GM12872 (cell line): ENCODE measurements at regions not wholly inside any gene's neighbourhood (a gene's known extent, or its start where the extent isn't known, plus 50 kb on each side); places are given as distances from the start of the nearest gene placed in this dataset.

ENCODE experiments used
- CTCF ChIP-seq: IDR thresholded peaks from 3 replicates; pipeline ENCODE4 v1.5.1; 2011; ENCODE audit warnings: low read depth, mild to moderate bottlenecking, low read length, moderate library complexity; ENCODE audit not compliant: insufficient read depth

GRCh38 chr1:29569971-29570634 is 333.8 kb downstream of the PTPRU start:
- no peak for TF ChIP-seq CTCF

- no peak for TF ChIP-seq CTCF
These were observed 330.9 kb downstream of the PTPRU start for GRCh38 chr1:29567257-29567656.

GRCh38 chr1:29565490-29565889 is 329.2 kb downstream of the PTPRU start:
- TF ChIP-seq CTCF = no peak

- no peak for TF ChIP-seq CTCF
These were observed 327.2 kb downstream of the PTPRU start for GRCh38 chr1:29563571-29563970.

- no peak for TF ChIP-seq CTCF
These were observed 326.8 kb downstream of the PTPRU start for GRCh38 chr1:29563092-29563491.

GRCh38 chr1:29559056-29559455 is 322.7 kb downstream of the PTPRU start:
- no peak for TF ChIP-seq CTCF

GRCh38 chr1:29557701-29558600 is 321.6 kb downstream of the PTPRU start:
- TF ChIP-seq CTCF = no peak
